ENCODE measurements at regions not wholly inside any gene's neighbourhood (a gene's known extent, or its start where the extent isn't known, plus 50 kb on each side); places are given as distances from the start of the nearest gene placed in this dataset.

GRCh38 chr22:49139492-49140151 is 688.1 kb downstream of the BRD1 start:
- DNase-seq (ENCODE audit: low read depth): no peak
- H3K4me3 ChIP-seq (ENCODE audit: low read depth, low read length): no peak overlapping the region
- no peak for TF ChIP-seq CTCF (conservative IDR thresholded peaks at IDR 0.05; ENCODE audit: low read depth, low read length)

- TF ChIP-seq CTCF (conservative IDR thresholded peaks at IDR 0.05; ENCODE audit: low read depth, low read length): no peak
- no peak for DNase-seq (ENCODE audit: low read depth)
- H3K4me3 ChIP-seq (ENCODE audit: low read depth, low read length): no peak overlapping the region
These were observed 689.4 kb downstream of the BRD1 start for GRCh38 chr22:49138250-49138790.

- H3K4me3 ChIP-seq (ENCODE audit: low read depth, low read length): no peak overlapping the region
- no peak for TF ChIP-seq CTCF (conservative IDR thresholded peaks at IDR 0.05; ENCODE audit: low read depth, low read length)
- DNase-seq (ENCODE audit: low read depth): no peak
These were observed 690.4 kb downstream of the BRD1 start for GRCh38 chr22:49137206-49137840.

- H3K4me3 ChIP-seq (ENCODE audit: low read depth, low read length): no peak overlapping the region
- TF ChIP-seq CTCF (conservative IDR thresholded peaks at IDR 0.05; ENCODE audit: low read depth, low read length): no peak
- no peak for DNase-seq (ENCODE audit: low read depth)
These were observed 690.9 kb downstream of the BRD1 start for GRCh38 chr22:49136816-49137180.

GRCh38 chr22:49136041-49136815 is 691.4 kb downstream of the BRD1 start:
- TF ChIP-seq CTCF (conservative IDR thresholded peaks at IDR 0.05; ENCODE audit: low read depth, low read length): no peak
- no peak overlapping the region for H3K4me3 ChIP-seq (ENCODE audit: low read depth, low read length)
- DNase-seq (ENCODE audit: low read depth): no peak

- no peak for TF ChIP-seq CTCF (conservative IDR thresholded peaks at IDR 0.05; ENCODE audit: low read depth, low read length)
- no peak for DNase-seq (ENCODE audit: low read depth)
- no peak overlapping the region for H3K4me3 ChIP-seq (ENCODE audit: low read depth, low read length)
These were observed 693.6 kb downstream of the BRD1 start for GRCh38 chr22:49134076-49134475.
